Heart left ventricle (tissue), 16 donors: ENCODE measurements at regions not wholly inside any gene's neighbourhood (a gene's known extent, or its start where the extent isn't known, plus 50 kb on each side); places are given as distances from the start of the nearest gene placed in this dataset.

Source experiments
- ATAC-seq, 4 donors: fragments of 200-7000 bp; cut with Tn5 transposase; one replicate each; pipeline ENCODE4 v1.9.1; 2020 to 2022; ENCODE audit warnings: moderate library complexity in 4 of 4, mild to moderate bottlenecking in 3 of 4, moderate number of reproducible peaks in 1 of 4
- DNase-seq, 5 donors: peaks; one replicate each; pipeline ENCODE4 v3.0.0-alpha.2; 2020
- H3K27ac ChIP-seq, 12 donors: fragments of 200-600 bp; sonication (generic) in 4 of 12; one replicate each; pipeline versions ENCODE4 v1.5.0 to v1.8.0; 2016 to 2022; ENCODE audit warnings: mild to moderate bottlenecking in 2 of 12
- H3K27me3 ChIP-seq, 9 donors: fragments of 200-600 bp; sonication (generic) in 2 of 9; one replicate each; pipeline versions ENCODE4 v1.5.1 to v1.8.0; 2016 to 2022; ENCODE audit warnings: mild to moderate bottlenecking in 3 of 9
- H3K36me3 ChIP-seq, 9 donors: fragments of 200-600 bp; sonication (generic) in 2 of 9; one replicate each; pipeline versions ENCODE4 v1.5.0 to v1.8.0; 2018 to 2022; ENCODE audit warnings: mild to moderate bottlenecking in 2 of 9
- H3K4me1 ChIP-seq, 12 donors: fragments of 200-600 bp; sonication (generic) in 4 of 12; one replicate each; pipeline versions ENCODE4 v1.5.0 to v1.8.0; 2016 to 2022; ENCODE audit warnings: mild to moderate bottlenecking in 3 of 12
- H3K4me3 ChIP-seq, 12 donors: fragments of 200-600 bp; sonication (generic) in 4 of 12; one replicate each; pipeline versions ENCODE4 v1.5.0 to v1.8.0; 2017 to 2022; ENCODE audit warnings: mild to moderate bottlenecking in 9 of 12, moderate library complexity in 4 of 12
- H3K9me3 ChIP-seq, 12 donors: fragments of 200-600 bp; sonication (generic) in 4 of 12; one replicate each; pipeline versions ENCODE4 v1.5.0 to v1.8.0; 2016 to 2022; ENCODE audit warnings: mild to moderate bottlenecking in 1 of 12
- CTCF ChIP-seq, 12 donors: fragments of 200-600 bp; sonication (generic) in 4 of 12; IDR thresholded peaks; one replicate each; pipeline versions ENCODE4 v1.5.0 to v1.8.0; 2018 to 2022; ENCODE audit warnings: antibody characterized with exemption in 12 of 12, mild to moderate bottlenecking in 5 of 12
- POLR2A ChIP-seq, 2 donors: fragments of 450-650 bp; IDR thresholded peaks; one replicate each; pipeline ENCODE4 v1.6.1; 2017; ENCODE audit warnings: antibody characterized with exemption in 2 of 2, mild to moderate bottlenecking in 2 of 2, moderate library complexity in 2 of 2
- WGBS, 4 donors: extraction: QIAGEN DNeasy Blood & Tissue Kit in 2 of 4; methylation state at CpG; one replicate each; pipeline versions ENCODE4 v1.1.5 to v1.1.7; 2013 to 2018; 5-methylcytosine and 5-hydroxymethylcytosine counted together
- intact Hi-C, 10 donors: fragments of 100-400 bp; cut with DNase I; formaldehyde crosslinking; loops; one replicate each; pipeline versions ENCODE4 v1.11.1 to v1.14.2; 2022
- donor health status: ischemic (EF 13 %, LVEDD 7.1; RV severe dilation, severe dysfunction).
- donor health status: healthy with polysubstance abuse.
- donor health status: DM: no; HTN: yes; CAD: no.
- donor health status: DM: no; HTN: no; CAD: no.
- donor health status: ischemic (EF 25% LVEDD 6.9; RV normal size, moderate dysfunction).
- donor health status: ischemic (EF 25% LVEDD 5.7; RV mildly dilated, moderate dysfunction).
- donor health status: healthy.
- donor health status: DM: yes; HTN: yes; CAD: no.
- donor health status: ischemic (EF 35%, LVEDD 5.7; RV mildly dilated, moderate dysfunction).
- donor health status: nonischemic (EF 11% LVEDD 7.7; RV severe dilation, severe dysfunction).
- donor health status: DM: yes; HTN: yes; CAD: no.
- donor health status: PGD.
- donor health status: ischemic (EF 29% LVEDD 5.4; RV normal size, mild dysfunction).
- donor health status: nonischemic (EF 23%, LVEDD 6.1; RV moderate dilation, normal function).

GRCh38 chr15:46344115-46344724, 709.4 kb downstream of the SQOR start:
- Histone ChIP-seq H3K36me3 (no peaks in the 10 kb centered on the region), H3K9me3 (no peaks in the 10 kb centered on the region), H3K27me3 (no peaks in the 10 kb centered on the region), H3K4me3 (no peak overlapping the region), H3K27ac (no peak overlapping the region), H3K4me1 (no peaks in the 10 kb centered on the region)
- 44 to 63% (median 62%) methylated on average over 2 of the region's 2 CpGs for WGBS, 4 donors
- ATAC-seq (no peak), DNase-seq (no peak)
- intact Hi-C loops: no loop called here
- TF ChIP-seq POLR2A (IDR thresholded peaks at IDR 0.05): no peak
- no peak for TF ChIP-seq CTCF (IDR thresholded peaks at IDR 0.05)

GRCh38 chr15:46344915-46345314, 710.1 kb downstream of the SQOR start:
- Histone ChIP-seq H3K4me3 (no peak overlapping the region), H3K4me1 (no peaks in the 10 kb centered on the region), H3K9me3 (no peaks in the 10 kb centered on the region), H3K27me3 (no peaks in the 10 kb centered on the region), H3K36me3 (no peaks in the 10 kb centered on the region), H3K27ac (no peak overlapping the region)
- ATAC-seq (no peak), DNase-seq (no peak)
- 88 to 94% (median 89%) methylated on average over 3 of the region's 3 CpGs for WGBS, 4 donors
- no peak for TF ChIP-seq POLR2A (IDR thresholded peaks at IDR 0.05)
- no peak for TF ChIP-seq CTCF (IDR thresholded peaks at IDR 0.05)
- intact Hi-C loops: no loop called here

- Histone ChIP-seq H3K27me3 (no peaks in the 10 kb centered on the region), H3K36me3 (no peaks in the 10 kb centered on the region), H3K9me3 (peaks cover 0 to 23% (median 3%) of the 10 kb centered on the region in 12 donors), H3K27ac (no peak overlapping the region), H3K4me1 (no peaks in the 10 kb centered on the region), H3K4me3 (no peak overlapping the region)
- ATAC-seq: no peak
- DNase-seq: no peak
- whole genome bisulfite sequencing, 4 donors: 86 to 93% (median 91%) methylated on average over 3 of the region's 3 CpGs
- intact Hi-C loops: no loop called here
- TF ChIP-seq POLR2A (IDR thresholded peaks at IDR 0.05) (no peak), CTCF (IDR thresholded peaks at IDR 0.05) (no peak)
These were observed 719.6 kb downstream of the SQOR start for GRCh38 chr15:46354443-46354842.

GRCh38 chr15:46365572-46365971, 730.7 kb downstream of the SQOR start:
- Histone ChIP-seq H3K9me3 (peaks cover 0 to 5% (median 0%) of the 10 kb centered on the region in 12 donors), H3K4me3 (peak overlapping the region in 7 of 12 donors; percentile 0 to 28 (median 18)), H3K27me3 (no peaks in the 10 kb centered on the region), H3K36me3 (no peaks in the 10 kb centered on the region), H3K27ac (peak overlapping the region in 8 of 12 donors; percentile 30 to 87 (median 63)), H3K4me1 (peaks cover 0 to 6% (median 0%) of the 10 kb centered on the region in 12 donors)
- DNase-seq (peak in 2 of 5 donors; percentile 20 to 24), ATAC-seq (peak; percentile 53 to 81 (median 75))
- 61 to 66% (median 64%) methylated on average over 6 of the region's 6 CpGs for WGBS, 4 donors
- no peak for TF ChIP-seq CTCF (IDR thresholded peaks at IDR 0.05)
- no peak for TF ChIP-seq POLR2A (IDR thresholded peaks at IDR 0.05)
- intact Hi-C loops: no loop called here
